ENCODE measurements at regions not wholly inside any gene's neighbourhood (a gene's known extent, or its start where the extent isn't known, plus 50 kb on each side); places are given as distances from the start of the nearest gene placed in this dataset.
"Not testable (repeated sequence)": the region's sequence is repeated elsewhere in the genome, so short reads cannot be mapped to it uniquely, and the experiment has no call there.

GRCh38 chr12:30531731-30532678, 163.7 kb downstream of the IPO8 start:
- intact Hi-C loops (cut with DNase I), result no loop called here
- Histone ChIP-seq H3K27ac (no peak overlapping the region), H3K36me3 (no peaks in the 10 kb centered on the region), H3K4me3 (no peak overlapping the region), H3K4me1 (no peaks in the 10 kb centered on the region), H3K27me3 (no peaks in the 10 kb centered on the region), H3K9me3 (no peaks in the 10 kb centered on the region)
- DNase-seq, result no peak
- ATAC-seq, result no peak
- TF ChIP-seq CTCF (IDR thresholded peaks at IDR 0.05), result no peak

GRCh38 chr12:30529489-30530269, 166.0 kb downstream of the IPO8 start:
- Histone ChIP-seq H3K9me3 (no peaks in the 10 kb centered on the region), H3K36me3 (no peaks in the 10 kb centered on the region), H3K27me3 (no peaks in the 10 kb centered on the region), H3K27ac (no peak overlapping the region), H3K4me3 (no peak overlapping the region), H3K4me1 (no peaks in the 10 kb centered on the region)
- intact Hi-C loops (cut with DNase I), result no loop called here
- TF ChIP-seq CTCF (IDR thresholded peaks at IDR 0.05), result no peak
- DNase-seq (no peak), ATAC-seq (no peak)

- no peaks in the 10 kb centered on the region for H3K4me1 ChIP-seq
Observed at GRCh38 chr12:30525171-30525570, 170.5 kb downstream of the IPO8 start.

GRCh38 chr12:30520285-30520684, 175.4 kb downstream of the IPO8 start:
- ATAC-seq; H3K4me3 ChIP-seq; H3K27ac ChIP-seq; H3K4me1 ChIP-seq; H3K36me3 ChIP-seq; DNase-seq; intact Hi-C loops (cut with DNase I); H3K9me3 ChIP-seq; H3K27me3 ChIP-seq: not testable (repeated sequence)

More at GRCh38 chr12:30525171-30525570, 170.5 kb downstream of the IPO8 start:
- ATAC-seq (no peak), DNase-seq (no peak)
- Histone ChIP-seq H3K4me3 (no peak overlapping the region), H3K36me3 (no peaks in the 10 kb centered on the region), H3K27me3 (no peaks in the 10 kb centered on the region), H3K27ac (no peak overlapping the region), H3K9me3 (no peaks in the 10 kb centered on the region)
- intact Hi-C loops (cut with DNase I), result no loop called here
- no peak for TF ChIP-seq CTCF (IDR thresholded peaks at IDR 0.05)

- H3K27me3 ChIP-seq, result no peaks in the 10 kb centered on the region
- DNase-seq (no peak), ATAC-seq (no peak)
- intact Hi-C loops (cut with DNase I), result no loop called here
- no peak for TF ChIP-seq CTCF (IDR thresholded peaks at IDR 0.05)
- no peak overlapping the region for H3K27ac ChIP-seq
- H3K9me3 ChIP-seq, result no peaks in the 10 kb centered on the region
- no peaks in the 10 kb centered on the region for H3K36me3 ChIP-seq
- no peaks in the 10 kb centered on the region for H3K4me1 ChIP-seq
- H3K4me3 ChIP-seq, result no peak overlapping the region
Observed at GRCh38 chr12:30519535-30519934, 176.1 kb downstream of the IPO8 start.

GRCh38 chr12:30517320-30517719, 178.3 kb downstream of the IPO8 start:
- H3K9me3 ChIP-seq, result no peaks in the 10 kb centered on the region

More at GRCh38 chr12:30517320-30517719, 178.3 kb downstream of the IPO8 start:
- no peak for TF ChIP-seq CTCF (IDR thresholded peaks at IDR 0.05)
- ATAC-seq (no peak), DNase-seq (no peak)
- Histone ChIP-seq H3K27ac (no peak overlapping the region), H3K4me3 (no peak overlapping the region), H3K36me3 (no peaks in the 10 kb centered on the region), H3K27me3 (no peaks in the 10 kb centered on the region), H3K4me1 (no peaks in the 10 kb centered on the region)
- intact Hi-C loops (cut with DNase I), result no loop called here
